ENCODE measurements at regions not wholly inside any gene's neighbourhood (a gene's known extent, or its start where the extent isn't known, plus 50 kb on each side); places are given as distances from the start of the nearest gene placed in this dataset.

DNA sequence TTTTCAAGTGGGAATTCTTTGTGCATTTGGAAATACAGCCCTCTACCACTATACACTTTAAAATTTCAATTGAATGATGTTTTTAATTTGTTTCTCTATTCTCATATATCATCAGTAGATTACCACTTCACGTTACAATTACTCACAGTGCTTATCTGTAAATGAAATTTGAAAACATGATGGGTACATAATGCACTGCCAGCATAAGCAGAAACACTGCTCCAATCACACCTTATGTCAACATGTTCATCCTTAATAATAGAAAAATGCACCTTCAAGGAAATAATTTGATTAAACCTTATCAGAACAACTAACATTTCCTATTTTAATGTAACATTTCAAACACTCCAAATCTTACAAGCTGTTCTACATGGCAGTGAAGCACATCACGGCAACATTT, 718.4 kb downstream of the GBE1 start:
- DNase-seq, result no peak

DNA sequence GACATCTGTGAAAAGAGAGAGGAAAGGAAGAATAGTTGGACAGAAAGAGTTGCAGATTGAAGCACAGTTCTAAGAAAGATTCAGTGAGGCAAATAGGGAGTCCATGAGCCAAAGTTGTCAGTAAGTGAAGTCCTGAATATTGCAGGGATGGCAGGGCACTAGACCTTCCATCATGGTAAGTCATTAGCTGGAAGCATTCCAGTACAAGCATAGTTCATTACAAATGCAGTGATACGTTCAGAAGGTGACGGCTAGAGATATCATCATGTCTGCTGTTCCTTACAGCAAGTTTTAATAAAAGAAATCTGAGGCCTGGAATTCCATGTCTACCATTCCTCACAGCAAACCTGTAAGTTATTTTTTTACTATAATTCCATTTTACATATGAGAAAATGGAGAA, 720.1 kb downstream of the GBE1 start:
- no peak for DNase-seq

DNA sequence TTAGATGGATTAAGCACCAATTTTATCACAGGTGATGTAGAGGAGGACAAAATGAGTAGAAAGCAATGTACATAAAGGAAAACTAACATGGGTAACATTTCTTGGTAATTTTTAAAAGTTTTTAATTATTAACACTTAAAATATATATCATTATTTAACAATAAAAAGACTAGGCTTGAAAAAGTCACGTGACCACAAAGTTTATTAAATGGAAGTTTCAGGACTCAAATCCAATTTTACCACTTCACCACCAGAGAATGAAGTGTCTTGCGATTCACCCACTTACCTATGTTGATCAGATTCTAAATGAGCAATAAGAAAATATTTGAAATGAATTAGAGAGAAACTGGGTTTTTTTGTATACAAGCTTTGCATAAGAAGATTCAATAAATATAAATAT, 721.3 kb downstream of the GBE1 start:
- no peak for DNase-seq

DNA sequence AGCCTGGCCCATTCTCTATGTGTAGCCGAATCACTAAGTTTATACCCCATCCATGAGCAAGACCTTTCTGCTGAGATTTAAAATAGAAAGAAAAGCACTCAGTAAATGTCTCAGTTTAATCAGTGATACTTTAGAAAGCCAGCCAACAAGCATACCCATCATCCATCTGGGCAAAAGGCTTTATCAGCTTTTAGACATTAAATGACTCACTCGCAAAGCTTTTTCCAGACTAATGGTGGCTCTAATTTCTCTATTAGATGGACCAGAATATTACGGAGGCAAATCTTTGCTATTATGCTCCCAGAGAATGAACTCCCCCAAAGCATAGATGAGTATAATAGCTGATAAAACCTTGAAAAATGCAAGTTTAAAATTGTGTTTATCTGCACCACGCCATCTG, 727.8 kb downstream of the GBE1 start:
- no peak for DNase-seq

DNA sequence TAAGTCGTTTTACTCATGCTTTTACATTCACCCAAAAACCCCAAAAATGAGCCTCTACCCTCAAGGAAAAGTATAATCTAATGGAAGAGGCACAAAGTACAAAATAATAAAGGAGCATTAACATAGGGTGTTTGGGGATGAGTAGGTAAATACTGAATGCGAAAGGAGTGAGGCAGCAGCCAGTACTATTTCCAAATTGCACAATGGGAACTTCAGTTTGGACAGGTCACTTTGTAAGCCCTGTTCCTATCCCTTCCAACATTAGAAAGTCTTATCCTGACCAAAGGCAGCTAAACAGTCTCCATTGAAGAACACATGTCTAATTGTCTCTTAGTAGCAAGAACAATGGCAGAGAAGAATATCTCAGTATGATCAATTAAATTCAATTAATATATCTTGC, 728.3 kb downstream of the GBE1 start:
- no peak for DNase-seq

DNA sequence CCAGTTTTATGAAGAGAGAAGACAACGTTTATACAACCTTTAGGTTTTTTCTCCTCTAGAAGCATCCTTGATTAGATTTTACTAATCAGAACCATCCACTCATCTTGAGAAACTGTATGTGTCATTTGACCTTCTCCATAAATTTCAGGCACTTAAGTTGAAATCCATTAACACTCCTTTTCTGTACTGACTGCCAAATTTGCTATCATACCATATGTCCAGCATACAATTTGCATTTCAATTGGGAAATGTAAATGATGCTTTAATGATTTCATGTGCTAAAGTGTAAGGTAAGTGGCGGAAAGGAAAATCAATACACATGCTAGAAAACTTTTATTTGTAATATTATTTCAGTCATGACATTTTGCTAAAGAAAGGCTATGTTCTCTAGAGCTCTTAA, 731.6 kb downstream of the GBE1 start:
- no peak for DNase-seq

DNA sequence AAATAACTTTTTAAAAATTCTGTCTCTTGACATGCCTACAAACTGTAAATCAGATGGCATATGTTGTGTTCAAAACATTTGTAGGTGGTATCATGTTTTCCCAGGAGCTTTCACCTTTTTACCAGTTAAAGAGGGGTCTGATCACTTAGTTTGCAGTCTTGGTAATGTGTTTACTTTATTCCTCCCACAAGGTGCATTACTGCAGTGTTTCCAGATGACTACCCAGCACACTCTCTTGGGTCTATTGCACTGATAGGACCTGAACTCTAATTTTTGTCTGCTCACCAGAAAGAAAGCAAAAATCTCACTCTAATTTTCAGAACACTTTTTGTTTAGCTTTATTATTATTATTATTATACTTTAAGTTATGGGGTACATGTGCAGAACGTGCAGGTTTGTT, 734.1 kb downstream of the GBE1 start:
- DNase-seq, result no peak

DNA sequence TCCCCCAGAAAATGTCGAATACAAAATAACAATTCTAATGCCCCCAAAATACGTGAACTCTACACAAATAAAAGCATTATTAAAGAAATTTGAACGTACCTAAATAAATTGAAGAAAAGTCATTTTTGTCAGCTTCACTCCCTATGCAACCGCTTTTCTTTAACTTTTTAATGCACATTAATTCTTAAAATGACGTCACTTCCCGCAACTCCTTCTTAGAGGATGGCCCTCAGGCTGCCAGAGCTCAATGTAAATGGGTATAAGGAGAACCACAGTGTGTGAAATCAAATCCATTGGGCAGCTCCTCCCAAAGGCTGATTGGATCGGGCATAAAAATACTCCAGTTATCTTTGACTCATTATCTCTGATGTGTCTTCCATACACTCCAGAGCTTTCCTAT, 736.9 kb downstream of the GBE1 start:
- DNase-seq, result no peak

DNA sequence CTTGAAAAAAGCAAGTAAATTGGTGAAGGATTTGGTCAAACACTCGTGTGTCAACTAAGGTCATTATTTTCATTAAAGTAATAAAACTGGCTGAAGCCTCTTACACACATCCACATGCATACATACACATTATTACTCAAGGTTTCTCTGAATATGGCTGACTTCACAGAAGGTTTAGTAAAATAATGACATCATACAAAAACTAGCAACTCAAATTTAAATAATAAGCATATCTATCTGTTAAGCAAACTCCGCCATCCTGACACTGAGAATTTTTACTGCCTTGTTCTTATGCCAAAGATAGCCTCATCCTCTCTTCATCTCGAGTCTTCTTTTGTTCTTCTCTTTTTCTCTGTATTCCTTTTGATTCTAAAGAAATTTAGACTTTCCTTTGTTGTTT, 739.1 kb downstream of the GBE1 start:
- no peak for DNase-seq

DNA sequence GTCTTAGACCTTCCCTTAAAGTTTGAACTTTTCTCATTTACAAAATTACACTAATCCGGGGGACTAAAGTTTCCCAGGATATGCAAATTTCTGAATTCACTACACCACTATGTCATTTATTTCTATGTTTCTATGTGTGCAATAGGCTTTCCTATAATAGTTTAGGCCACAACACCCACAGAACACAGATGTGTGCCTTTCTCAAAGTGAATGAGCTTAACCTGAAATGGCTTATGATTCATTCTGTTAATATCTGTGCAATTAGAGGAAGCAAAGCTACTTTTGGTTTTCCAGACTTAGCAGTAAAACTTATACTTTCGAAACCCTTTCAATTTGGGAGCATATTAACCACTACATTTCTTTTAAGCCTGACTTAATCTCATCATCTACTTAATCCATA, 748.1 kb downstream of the GBE1 start:
- DNase-seq, result no peak

DNA sequence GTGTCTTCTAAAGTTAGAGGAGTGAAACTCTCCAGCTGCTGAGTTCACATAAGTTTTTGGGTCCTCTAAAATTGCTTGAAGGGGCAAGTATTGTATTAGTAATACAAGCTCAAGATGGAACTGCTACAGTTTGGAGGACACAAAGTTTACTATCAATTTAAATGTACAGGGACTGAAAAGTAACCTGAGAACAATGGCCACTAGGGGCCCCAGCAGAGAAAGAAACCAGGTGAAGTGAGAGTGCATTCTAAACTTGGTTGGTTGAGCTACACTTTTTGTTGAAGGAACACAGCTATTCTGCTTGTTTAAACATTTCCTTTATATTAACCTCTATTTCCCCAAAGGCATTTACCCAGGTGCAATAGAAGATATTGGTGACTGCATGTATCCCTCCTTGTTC, 755.5 kb downstream of the GBE1 start:
- no peak for DNase-seq

DNA sequence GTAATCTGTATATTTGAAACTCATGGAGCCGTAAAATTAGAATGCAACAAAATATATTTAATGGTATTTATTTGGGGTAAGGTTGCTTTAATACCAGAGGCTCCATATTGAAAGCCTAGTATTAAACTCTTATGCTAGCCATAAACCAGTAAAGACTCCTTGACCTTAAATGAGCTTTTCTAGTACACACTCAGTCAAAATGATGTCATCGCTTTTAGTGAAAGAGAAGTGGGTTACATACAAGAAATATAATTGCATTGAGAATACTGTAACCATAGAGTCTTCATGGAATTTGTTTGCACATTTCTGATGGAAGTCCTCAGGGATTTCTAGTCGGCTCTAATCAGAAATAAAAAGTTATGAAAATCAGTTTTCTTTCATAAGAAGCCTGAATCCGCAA, 757.6 kb downstream of the GBE1 start:
- no peak for DNase-seq

DNA sequence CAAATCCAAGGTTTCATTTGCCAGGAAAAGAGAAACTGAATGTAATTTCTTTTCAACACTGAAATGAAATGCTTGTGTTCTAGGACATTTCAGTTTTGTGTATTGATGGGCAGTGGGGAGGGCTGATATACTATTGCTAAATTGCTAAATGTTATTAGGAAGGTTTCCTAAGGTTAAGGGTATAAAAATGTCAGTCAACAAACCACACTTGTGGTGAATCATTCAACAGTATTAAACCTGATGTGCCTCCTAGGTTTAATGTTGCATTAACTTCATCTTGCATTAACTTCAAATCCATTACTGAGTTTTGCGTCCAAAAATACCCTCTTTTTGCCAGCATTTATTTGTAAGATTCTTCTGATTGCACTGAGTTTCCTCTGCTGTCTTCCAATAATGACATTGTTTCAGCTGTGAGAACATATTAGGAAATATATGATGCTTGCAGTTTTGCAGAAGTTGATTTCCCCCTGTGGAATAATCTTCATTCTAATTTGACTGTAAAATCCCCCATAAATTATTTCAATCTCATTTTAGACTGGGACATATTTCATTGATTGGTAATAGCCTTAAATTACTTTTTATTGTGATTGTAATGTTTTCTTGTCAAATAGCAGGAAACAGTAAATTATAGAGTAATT, 758.3 kb downstream of the GBE1 start:
- no peak for DNase-seq

DNA sequence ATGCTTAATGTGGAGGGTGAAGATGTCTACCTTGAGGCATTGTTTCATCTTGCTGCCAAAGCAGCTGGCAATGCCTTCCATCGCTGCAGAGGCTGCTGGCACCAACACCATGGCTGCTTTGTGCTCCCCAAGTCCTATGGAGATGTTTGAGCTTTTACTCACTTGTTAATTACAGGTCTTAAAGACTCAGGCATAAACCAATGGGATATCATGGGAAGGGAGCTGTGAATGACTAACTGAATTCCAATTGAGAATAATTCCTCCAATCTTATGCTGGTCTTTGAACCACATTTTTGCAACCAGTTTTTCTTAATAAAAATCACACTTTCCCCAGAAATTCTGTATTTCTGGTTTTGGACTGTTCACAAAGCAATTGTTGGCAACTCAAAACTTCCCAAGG, 762.0 kb downstream of the GBE1 start:
- DNase-seq, result no peak

DNA sequence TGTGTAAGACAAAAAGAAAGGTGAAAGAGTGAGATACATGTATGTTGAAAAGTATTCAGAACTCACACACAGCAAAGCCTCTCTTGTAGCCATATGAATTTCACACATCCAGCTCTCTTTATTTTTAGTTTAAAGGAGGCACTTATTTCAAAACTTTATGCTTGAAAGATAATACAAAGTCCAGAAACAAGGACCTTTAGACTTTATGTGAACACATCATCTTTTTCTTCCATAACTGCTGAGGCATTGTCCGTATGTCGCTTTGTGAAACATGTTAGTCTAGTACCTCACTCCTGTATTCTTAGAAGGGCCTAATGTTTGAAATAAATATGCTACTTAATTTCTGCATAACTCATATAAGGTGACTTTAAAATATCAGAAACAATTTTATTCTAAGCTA, 763.4 kb downstream of the GBE1 start:
- no peak for DNase-seq

DNA sequence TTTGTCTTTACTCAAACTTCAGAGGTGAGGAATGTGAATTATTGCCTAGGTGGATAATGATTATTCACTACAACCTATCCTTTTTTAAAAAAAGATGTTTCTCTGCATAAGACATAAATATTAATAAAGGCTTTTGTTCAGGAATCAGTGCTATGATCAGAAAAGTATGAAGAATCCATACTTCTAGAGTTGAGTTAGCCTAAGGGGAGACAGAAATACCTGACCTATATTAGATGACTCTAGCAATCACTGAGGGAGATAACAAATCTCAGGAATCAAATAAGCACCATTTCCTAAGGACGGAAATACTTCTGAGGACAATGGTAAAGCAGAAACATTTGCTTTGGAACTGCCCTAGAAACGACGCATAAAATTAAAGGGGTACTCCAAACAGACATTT, 763.8 kb downstream of the GBE1 start:
- no peak for DNase-seq

DNA sequence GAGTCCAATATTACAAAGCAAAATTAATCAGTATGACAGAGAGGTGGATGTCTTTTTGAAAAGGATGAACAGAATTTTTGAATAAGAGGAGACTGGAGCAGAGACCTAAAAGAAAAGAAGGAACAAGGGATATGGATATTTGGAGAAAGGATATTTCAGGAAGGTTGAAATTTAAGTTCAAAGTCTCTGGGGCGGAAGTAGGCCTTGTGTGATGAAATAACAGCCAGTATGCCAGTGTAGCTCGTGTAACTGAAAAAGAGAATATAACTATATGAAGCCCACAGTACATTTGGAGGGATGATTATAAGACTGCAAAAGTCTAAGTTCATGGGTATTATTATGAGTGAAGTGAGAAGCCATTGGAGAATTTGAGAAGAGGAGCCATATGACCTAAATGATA, 766.7 kb downstream of the GBE1 start:
- DNase-seq, result no peak

DNA sequence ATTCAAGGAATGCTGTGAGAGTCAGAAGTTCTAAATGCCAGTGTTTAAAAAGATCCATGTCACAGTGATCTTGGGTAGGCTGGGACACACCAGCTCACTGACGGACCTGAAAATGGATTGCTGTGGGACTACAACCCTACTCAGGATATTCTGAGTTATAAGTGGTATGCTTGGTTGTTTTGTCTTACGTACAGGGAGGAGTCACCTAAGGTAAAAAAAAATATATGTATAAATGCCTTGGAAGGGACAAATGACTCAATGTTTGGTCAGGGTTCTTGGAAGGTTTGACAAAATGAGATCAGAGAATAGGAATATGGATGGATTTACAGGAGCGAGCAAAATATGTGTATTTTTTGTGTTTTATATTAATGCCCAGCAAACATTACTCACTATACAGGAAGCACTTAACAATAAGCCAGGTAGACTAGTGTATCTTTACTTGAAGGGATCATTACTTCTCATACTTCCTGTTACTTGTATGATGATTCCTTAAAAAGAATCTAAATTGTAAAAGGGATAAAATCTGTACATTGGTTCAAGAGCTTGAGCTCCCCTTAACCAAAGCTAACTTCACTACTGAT, 767.3 kb downstream of the GBE1 start:
- DNase-seq, result no peak

DNA sequence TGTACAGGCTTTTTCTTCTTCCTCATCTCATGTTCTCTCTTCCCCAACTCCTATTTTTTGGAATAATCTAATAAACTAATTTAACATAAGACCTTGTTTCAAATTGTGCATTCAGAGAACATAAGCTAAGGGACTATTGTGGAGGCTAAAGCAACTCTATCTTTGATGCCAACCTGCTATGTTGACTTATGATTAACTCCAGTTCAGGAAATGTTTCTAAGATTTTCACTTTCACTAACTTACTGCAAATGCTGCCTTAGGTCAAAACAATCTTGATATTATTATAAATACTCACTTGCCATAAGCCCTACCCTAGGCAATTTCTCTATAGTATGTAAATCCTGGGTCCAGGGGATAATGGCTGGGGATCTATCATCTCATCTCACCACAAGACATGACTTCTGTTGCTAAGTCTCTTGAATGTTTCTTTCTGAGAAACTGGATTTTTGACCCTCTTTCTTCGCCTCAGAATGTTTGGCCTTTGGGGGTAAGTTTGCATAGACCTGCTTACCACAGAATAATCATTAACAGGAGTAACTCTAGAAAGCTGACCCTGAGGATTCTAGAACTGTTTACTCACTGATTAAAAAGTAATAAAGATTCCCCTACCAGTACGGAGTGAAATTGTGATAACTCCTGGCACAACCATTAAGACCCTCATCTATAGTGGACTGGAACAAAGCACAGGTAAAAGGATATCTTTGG, 768.1 kb downstream of the GBE1 start:
- DNase-seq, result no peak

DNA sequence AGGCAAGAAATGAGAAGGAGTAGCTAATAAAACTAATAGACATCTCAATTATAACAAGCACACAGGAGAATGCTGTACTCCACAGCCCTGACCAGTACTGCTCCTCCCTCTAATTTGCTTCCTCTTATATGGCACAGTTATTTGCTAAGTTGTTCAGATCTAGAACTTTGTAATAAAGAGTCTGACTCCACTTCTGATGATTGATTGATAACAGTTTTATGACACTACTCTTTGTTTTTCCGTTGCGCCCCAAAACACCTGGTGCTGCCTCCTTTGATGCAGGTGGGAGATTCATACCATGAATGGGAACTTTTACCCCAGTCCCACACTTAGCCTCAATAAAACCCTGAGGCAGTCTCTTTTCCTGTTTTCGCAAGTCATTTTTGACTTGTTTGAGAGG, 777.7 kb downstream of the GBE1 start:
- DNase-seq, result no peak

DNA sequence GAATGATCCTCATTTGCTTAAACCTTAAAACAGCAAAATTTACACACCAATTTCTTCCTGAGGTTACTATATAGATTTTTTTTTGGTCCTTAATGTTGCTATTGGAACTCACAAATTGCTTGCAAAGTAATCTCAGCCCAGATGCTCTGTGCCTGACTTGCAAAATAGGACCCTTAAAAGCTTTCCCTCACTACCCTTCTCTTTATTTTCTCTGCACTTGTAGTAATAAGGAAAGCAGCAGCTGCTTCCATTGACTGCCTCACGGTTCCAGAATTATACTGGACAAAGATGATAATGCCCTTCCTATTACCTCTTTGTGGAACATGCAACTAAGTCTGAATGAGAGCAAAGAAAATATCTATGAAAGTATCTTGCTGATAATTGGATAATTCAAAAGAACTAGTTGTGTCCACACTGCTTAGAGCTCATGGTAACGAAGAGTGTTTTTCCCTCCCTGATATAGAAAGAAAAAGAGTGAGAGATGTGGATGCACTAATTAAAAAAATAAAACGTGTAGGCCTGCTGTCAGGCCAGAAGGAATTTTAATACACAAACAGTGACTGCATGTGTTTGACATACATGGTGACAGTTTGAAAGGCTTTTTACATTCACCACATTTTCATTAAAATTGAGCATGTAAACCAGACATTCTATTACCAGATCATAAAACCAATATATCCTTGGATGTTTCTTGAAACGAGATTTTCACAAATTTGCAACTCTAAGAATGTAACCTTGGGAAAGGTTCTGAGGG, 783.1 kb downstream of the GBE1 start:
- DNase-seq, result no peak

DNA sequence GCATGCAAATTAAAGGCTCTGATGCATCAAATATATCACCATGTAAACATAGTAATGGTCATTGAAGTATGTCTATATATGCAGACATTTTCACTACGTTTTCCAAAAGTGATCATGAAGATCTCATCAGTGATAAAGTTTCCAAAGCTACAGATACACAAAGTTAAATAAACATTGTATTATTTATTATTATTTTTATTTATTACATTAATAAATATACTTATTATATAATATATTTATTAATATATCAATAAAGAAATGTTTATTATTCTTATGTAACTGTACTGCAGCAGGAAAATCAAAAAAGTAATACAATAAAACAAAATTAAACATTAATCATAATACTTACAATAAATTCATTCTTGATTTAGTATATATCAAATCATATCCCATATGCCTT, 791.2 kb downstream of the GBE1 start:
- DNase-seq, result no peak

DNA sequence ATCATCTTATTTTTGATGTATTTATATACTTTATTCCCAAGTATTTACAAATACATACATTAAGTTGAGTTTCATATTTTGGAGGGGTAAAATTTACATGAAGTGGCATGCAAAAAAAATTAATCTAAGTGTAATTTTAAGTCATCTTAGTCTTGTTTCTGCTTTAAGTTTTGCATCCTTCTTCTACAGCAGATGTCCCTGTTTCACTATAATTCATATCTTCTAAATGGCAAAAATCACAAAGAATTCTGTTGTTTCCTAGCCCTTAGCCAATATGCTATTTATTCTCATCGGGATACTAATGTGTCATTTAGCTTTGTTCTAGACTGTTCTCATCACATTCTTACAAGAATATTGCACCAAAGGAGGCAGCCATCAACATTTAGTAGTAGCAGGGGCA, 831.9 kb downstream of the GBE1 start:
- no peak for DNase-seq

DNA sequence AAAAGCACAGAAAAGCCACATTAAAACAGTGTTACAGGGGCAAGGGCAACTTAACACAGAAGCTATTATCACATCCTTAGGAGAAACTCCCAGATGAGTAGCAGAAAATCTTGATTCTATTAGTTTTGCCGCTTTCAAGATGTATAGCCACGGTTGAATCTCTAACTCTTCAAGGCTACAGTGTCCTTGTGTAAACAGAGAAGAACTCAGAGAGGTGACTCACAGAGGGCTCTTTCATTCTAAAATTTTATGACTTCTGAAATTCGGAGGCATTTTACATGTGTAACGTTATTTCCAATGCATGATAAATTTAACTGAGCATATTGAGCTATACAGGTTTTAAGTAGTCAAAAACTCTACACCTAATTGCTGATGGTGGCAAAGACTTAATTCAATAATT, 846.6 kb downstream of the GBE1 start:
- no peak for DNase-seq
